GM12874 (cell line): ENCODE measurements at regions not wholly inside any gene's neighbourhood (a gene's known extent, or its start where the extent isn't known, plus 50 kb on each side); places are given as distances from the start of the nearest gene placed in this dataset.

Experiments
- TF ChIP-seq, protein P1 (sequence below): IDR thresholded peaks from 2 replicates; pipeline ENCODE4 v1.5.1; 2011; ENCODE audit warnings: low read depth, mild to moderate bottlenecking, control low read depth, low read length, moderate library complexity; ENCODE audit not compliant: insufficient read depth

DNA sequence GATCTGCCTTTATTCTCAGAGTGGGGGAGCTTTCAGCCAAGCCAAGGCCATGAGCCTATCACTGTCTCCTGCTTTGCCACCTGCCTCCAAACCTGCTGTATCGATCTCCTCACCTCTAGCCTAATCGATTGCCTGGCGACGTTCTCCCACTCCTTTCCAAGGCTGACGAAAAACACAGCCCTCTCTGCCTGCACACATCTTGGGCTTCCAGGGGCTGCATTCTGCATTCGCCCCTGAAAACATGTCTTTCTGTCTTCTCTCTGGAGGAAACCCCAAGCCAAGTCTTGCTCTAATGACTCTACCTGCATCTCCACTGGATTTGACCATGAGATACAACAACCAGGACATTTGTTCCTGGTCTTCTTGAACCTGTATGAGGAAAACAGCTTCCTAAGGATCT, 540.7 kb downstream of the BCL11B start:
- TF ChIP-seq, protein P1, sequence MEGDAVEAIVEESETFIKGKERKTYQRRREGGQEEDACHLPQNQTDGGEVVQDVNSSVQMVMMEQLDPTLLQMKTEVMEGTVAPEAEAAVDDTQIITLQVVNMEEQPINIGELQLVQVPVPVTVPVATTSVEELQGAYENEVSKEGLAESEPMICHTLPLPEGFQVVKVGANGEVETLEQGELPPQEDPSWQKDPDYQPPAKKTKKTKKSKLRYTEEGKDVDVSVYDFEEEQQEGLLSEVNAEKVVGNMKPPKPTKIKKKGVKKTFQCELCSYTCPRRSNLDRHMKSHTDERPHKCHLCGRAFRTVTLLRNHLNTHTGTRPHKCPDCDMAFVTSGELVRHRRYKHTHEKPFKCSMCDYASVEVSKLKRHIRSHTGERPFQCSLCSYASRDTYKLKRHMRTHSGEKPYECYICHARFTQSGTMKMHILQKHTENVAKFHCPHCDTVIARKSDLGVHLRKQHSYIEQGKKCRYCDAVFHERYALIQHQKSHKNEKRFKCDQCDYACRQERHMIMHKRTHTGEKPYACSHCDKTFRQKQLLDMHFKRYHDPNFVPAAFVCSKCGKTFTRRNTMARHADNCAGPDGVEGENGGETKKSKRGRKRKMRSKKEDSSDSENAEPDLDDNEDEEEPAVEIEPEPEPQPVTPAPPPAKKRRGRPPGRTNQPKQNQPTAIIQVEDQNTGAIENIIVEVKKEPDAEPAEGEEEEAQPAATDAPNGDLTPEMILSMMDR: no peak

DNA sequence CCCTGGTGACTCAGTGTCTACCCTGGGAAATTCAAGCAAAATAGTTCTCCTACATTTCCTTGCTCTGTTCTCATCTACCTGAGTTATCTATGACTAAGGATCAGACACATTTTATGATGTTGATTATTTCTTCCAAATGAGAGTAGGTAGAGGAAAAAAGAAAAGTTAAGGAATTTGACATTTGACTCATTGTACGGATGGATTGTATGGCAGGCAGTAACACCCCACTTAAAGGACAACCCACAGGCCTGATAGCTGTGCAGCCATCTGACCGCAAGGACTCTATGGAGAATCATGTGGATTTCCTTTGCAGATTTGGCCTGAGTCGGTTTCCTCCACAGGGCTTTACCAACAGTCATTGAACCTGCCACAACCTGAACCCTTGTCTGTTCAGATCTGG, 540.3 kb downstream of the BCL11B start:
- TF ChIP-seq, protein P1: no peak

DNA sequence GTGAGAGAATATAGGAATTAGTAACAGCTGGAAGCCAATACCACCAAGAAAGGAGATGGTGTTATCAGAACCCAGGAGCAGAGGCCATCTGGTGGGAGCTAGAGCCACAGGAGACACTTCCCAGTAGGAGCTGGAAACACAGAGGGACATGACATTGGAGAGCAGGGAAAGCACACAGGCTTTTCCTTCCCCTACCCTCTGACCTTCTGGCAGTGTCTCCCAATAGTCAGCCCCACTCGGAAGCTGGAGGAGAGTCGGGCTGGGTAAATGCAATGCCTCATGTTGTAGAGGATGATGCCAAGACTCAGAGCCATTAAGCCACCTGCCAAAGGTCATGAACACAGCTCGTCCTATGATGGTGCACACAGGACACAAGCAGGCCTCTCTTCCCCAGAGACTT, 538.5 kb downstream of the BCL11B start:
- TF ChIP-seq, protein P1: no peak

DNA sequence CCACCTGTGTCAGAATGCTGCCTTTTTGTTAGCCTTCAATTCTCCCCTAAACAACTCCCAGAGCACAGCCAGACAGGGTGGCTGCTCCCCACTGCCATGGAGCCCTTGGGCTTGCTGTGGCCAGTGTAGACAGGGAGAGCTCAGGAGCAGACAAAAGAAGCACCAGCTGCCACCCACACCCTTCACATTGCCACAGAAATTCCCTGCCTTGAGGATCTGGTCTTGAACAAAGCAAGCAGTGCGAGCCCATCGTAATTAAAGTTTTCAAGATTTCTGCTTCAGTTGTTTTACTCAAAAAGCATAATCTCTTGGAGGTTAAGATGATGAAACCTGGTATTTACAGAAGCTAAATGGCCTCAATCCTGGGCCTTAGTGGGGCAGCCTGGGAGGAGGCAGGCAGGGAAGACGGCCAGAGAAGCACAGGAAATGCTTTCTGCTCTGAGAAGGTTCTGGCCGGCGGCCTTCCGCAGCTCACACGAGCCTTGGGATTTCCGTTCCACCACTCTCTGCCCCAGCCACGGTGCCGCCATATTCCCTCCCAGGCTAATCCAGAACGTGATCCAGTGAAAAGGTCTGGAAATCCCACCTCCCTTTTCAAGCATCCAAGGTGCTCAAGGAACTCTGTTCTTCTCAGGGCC, 535.2 kb downstream of the BCL11B start:
- TF ChIP-seq, protein P1: no peak

DNA sequence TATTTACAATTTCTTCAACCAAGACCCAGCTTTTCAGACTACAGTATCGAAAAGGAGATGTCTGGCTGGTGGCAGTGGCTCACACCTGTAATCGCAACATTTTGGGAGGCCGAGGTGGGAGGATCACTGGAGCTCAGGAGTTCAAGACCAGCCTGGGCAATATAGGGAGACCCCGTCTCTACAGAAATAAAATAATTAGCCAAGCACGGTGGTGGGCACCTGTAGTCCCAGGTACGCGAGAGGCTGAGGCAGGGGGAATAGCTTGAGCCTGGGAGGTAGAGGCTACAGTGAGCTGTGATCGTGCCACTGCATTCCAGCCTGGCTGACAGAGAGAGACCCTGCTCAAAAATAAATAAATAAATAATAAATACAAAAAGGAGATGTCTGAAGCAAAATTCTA, 530.5 kb downstream of the BCL11B start:
- TF ChIP-seq, protein P1: no peak

DNA sequence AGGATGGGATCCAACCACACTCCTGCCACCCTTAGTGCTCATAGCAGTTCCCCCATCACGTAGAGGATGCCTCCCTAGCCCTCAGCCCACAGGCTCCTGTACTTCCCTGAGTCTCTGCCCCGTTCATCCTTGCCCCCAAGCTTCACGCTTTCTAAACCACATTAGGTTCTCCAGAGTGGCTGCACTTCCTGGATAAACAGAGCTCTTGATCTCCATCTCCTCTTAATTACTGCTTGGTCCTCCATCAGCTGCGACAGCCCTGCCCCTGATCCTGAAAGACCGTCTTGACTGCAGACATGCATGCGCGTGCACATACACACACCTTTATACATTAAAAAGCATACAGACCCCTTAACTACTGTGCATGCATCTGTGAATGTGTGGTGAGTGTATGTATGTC, 530.0 kb downstream of the BCL11B start:
- TF ChIP-seq, protein P1: no peak

DNA sequence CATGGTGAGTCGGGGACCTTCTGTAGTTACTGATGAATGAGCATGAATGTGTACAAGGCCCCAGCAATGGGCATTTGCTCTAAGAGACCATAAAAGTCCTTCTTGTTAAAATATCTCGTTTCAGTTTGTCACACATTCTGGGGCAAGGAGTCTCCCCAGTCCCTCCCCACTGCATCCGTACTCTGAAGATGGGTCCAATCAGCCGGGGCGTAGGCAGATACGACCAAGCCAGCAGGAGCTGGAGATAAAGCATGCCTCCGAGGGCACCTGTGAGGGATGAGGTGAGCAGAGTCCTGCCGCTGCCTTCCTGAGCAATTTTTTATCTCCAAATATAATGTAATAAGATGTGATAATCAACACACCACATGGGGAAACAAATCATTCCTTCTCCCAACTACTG, 528.5 kb downstream of the BCL11B start:
- TF ChIP-seq, protein P1: no peak
